Activated naive CD4-positive, alpha-beta T cell treated with anti-CD3 and anti-CD28 coated beads, Interleukin-2, amount 50 U/mL, for 16 hours (primary cell): ENCODE measurements at regions not wholly inside any gene's neighbourhood (a gene's known extent, or its start where the extent isn't known, plus 50 kb on each side); places are given as distances from the start of the nearest gene placed in this dataset.
"Not testable (repeated sequence)": the region's sequence is repeated elsewhere in the genome, so short reads cannot be mapped to it uniquely, and the experiment has no call there.

Experiments
- DNase-seq: peaks from one replicate; pipeline ENCODE4 v3.0.0-alpha.2; 2020

DNA sequence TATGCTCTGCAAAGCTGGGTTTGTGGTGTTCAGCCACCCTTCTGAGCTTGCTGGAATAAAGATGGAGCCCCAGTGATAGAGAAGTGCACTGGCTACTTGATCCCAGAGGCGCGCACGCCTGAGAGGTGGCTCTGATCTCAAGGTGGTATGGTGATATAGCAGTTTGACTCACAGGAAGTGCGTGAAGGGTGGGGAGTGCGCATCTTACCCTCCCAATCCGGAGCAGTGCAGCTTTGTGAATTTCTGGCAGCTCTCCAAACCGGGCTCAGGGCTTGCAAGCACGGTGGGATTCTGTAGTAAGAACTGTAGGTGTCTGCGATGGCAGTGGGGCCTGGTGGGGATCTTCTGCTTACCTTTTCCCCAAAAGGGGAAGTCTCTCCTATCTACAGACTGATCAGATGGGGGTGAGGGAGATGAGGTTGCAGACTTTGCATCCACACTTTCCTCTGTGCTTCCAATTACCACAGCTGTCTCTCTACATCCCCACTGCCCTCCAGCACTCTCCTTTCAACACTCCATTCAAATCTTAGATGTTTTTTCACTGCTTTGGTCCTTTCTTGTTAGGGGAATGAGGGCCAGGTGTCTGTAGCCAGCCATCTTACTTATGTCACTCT, 197.4 kb upstream of the SLC38A2 start:
- DNase-seq = no peak

DNA sequence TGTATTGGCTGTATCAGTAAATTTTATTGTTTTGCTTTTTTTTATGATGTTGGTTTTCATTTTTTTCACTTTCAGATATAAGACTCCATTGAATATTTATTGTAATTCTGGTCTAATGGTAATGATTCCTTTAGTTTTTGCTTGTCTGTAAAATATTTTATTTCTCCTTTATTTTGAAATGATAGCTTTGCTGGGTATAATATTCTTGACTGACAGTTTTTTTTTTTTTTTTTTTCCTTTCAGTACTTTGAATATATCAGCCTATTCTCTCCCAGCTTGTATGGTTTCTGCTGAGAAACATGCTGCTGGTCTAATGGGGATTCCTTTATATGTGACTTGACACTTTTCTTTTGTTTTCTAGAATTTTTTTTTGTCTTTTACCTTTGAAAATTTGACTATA, 195.1 kb upstream of the SLC38A2 start:
- DNase-seq = no peak

DNA sequence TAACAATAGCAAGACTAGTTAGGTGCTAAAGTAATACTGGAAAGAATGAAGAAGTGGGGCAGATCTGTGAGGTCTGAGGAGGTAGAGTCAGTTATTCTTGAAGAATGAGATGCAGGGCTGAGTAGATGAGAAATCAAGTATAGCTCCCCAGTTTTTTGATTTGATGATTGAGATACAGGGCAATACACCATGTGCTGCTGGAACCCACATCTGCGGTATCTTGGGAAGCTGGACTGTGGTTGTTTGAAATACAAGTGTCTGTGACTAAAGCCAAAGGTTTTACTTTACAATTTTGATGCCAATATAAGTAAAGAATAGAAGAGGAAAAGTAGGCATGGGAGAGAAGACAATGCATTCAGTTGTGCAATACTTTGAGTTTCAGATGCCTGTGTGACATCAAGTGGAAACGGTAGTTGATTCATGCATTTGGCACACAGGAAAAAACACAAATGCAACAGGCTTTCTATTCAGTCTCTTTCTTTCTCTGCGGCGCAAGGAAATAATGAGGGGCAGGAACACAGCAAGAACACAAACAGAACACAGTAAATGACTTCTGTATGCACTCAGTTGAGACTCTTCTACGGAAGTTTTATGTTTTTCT, 190.2 kb upstream of the SLC38A2 start:
- no peak for DNase-seq

DNA sequence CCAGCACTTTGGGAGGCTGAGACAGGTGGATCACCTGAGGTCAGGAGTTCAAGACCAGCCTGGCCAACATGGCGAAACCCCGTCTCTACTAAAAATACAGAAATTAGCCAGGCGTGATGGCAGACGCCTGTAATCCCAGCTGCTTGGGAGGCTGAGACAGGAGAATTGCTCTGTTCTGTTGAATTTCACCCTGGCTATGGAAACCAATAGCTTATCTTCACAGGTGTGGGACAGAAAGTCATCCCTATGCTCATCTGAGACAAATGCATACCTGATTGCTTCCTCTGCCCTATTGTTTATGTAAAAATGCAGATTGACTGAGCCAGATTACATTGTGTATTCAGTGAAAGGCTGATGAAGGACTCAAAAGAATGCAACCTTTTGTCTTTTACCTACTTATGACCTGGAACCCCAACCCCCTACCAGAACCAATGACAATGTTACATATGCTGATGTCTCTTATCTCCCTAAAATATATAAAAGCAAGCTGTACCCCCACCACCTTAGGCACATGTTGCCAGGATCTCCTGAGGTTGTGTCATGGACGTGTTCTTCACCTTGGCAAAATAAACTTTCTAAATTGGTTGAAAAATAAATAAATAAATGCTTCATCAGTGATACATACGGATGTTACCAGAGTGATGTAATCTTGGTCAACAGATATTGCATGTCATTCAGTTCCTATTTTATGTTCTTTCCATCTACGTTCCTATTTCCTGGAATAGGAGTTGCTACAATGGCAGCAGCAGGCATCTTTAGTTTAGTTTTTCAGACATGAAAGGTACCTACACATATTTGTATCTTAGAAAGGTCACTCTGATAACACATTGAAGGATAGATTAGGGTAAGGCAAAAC, 189.4 kb upstream of the SLC38A2 start:
- DNase-seq = not testable (repeated sequence)

DNA sequence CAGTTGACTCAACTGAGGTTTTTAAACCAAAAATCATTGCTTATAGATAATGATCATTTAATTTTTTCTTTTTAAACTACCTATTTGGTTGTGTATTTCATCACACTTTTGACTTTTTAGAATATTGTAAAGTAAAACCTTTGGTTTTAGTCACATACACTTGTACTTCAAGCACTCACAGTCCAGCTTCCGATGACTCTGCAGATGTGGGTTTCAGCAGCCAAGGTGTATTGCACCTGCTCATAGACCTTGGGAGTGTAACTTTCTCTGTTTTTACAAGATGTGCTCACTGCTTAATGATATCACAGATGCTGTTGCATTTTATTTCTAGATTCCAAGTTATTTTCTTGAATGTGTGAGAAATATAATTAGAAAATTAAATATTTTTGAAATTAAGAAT, 188.3 kb upstream of the SLC38A2 start:
- DNase-seq = no peak

DNA sequence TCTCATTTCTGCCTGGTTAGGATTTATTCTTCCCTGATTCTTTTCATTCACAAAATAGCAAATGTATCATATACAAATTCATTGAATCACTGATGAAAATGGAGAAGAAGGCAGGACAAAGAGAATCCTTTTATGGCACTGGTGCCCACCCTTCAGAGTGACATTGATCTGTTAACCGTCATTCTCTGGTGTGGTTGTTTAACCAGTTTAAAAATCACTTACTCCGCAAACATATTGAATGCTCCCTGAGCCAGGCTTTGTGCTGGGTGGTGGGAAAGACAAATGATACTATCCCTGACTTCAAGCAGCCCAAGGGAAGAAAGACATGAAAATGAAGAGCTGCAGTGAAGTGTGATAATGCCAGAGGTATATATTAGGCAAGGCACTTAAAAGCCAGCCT, 187.5 kb upstream of the SLC38A2 start:
- no peak for DNase-seq

GRCh38 chr12:46559311-46559710, 186.7 kb upstream of the SLC38A2 start:
- DNase-seq = no peak

DNA sequence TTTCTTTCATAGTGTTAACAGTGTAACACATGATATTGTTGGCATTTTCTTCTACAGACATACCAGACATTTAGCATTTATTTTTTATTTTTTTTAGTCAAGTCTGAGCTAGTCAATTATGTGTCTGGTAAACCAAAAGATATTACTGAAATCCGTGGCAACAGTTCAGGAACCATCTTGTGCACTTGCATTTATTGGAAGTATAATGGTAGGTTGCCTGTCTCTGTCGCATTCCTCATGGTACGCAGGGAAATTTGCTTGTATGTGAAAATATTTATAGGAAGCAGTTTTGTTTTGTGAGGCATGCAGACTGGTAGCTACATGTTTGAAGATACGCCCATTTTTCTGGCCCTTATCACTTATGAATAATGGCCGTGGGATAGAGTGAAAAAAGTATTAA, 186.1 kb upstream of the SLC38A2 start:
- DNase-seq = no peak

GRCh38 chr12:46557539-46558373, 185.2 kb upstream of the SLC38A2 start:
- DNase-seq = no peak

DNA sequence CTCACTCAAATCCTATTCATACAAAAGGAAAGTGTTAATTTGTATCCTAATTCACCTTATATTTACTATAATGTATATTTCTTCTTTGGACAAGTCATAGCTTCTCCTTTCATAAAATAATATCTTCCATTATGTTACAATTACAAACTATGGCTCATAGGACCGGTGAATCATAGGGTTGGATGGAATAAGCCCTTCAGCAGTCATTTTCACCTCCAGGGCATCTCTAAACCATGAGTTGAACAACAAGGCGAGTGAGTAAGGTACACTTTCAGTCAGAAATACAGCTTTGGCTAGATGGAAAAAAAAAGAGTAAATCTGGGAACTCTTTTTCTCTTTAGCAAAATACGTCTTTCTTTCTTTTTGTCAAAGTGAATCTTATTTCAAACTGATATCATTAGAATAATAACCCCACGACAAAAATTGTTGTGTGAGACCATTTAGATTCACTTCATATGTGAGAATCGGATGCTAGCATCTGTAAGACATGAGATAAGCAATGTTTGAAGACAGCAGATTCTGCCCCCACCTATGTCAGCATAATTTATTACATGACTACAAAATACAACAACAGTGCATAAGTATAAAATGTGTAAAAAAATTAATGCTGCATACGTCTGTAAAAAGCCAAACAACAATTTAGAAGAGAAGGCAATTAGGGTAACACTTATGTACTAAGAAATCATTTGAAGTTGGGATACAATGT, 184.4 kb upstream of the SLC38A2 start:
- DNase-seq = no peak

DNA sequence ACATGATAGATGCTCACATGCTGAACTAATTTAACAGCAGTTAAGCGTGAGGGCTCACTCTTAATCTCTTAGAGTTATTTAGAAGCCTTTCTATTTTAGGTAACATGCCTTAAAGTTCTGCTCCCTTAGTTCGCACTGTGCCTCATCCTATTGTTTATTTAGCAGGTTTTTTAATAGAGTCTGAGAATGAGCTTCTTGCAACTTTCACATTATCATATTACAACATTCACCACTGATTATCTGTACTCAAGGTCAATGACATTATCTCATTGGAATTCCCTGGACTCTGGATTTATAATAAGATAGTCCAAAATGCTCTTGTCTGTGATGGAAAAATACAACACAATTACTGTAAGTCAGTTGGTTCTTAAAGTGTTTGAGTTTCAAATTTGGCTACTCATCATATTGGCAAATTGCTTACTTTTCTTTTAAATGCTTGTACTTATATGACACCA, 183.6 kb upstream of the SLC38A2 start:
- no peak for DNase-seq

GRCh38 chr12:46555406-46555852, 182.9 kb upstream of the SLC38A2 start:
- no peak for DNase-seq

DNA sequence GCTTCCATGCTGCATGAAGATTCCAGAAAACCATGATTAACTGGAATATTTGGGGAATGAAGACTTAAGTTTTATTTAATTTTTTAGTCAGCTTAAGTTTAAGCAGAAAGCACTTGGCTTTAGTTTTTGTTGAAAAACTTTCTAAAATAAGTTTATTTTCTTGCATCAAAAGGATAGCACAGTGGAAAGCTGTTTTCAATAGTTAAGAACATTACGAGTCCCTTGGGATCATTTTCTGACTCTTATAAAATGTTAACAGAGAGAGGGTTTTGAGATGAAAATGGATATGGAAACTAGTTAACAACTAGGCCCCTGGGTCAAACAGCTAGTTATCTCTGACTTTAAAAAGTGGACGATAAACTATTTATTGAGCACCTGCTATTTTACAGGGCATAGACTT, 181.9 kb upstream of the SLC38A2 start:
- DNase-seq = no peak

DNA sequence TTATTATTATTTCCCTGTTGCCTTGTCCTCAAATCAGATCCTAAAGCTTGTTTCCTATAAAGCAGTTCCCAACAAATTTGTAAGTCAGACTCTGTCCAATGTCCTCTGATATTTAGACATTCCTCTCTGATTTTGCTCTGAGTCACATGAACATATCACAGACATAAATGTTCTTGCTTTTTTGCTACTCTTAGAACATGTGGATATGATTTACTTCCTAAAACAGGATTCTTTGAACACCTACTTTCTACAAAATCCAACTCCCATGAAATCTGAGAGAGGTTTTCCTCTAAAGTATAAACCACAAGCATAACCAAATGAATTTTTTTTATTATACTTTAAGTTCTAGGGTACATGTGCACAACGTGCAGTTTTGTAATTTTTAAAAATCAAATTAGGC, 181.3 kb upstream of the SLC38A2 start:
- DNase-seq = no peak

DNA sequence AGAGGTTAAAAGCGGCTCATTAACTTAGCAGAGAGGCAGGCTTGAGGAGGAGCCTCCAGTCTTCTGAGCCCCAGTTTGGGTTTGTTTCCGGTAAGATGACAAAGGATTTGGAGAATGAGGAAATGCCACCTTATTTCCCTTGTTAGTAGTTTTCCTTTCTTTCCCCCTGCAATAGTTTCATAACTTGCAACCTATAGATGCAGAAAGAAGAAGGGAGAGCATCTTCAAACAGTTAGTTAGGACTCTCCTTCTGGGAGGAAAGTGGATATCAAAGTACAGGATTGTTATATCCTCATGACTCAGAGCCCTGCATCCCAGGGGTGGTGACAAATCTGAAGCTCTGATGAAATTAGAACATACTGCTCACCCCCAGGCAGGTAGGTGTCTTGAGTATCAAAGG, 180.7 kb upstream of the SLC38A2 start:
- DNase-seq = no peak

- no peak for DNase-seq
Observed at GRCh38 chr12:46550266-46550879, 177.8 kb upstream of the SLC38A2 start.

DNA sequence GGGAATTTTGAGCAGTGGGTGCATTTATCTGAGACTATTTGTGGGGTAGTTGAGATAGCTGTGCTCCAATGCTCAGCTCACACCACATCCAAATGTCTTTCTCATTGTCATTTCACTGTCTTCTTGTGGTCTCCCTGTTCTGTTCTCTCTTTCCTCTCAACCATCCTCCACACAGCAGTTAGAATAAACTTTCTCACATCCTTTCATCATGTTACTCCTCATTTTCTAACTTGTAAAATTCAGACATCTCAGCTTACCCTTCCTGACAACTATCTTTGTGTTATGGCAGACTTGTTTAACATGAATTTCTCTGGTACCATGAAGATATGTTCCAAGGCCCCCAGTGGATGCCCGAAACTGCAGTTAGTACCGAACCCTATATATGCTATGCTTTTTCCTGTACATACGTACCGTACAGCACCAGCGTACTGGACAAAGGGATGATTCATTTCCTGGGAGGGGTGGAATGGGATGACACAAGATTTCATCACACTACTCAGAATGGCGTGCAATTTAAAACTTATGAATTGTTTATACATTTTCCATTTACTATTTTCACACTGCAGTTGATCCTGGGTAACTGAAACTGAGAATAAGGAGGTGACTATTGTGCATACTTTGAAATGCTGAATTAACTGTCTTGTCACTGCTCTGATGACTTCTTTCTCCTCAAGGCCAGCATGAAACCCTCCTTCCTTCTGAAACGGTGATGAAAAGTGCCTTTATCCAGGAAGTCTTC, 177.1 kb upstream of the SLC38A2 start:
- peak; percentile 48 for DNase-seq

GRCh38 chr12:46548605-46549071, 176.1 kb upstream of the SLC38A2 start:
- no peak for DNase-seq

DNA sequence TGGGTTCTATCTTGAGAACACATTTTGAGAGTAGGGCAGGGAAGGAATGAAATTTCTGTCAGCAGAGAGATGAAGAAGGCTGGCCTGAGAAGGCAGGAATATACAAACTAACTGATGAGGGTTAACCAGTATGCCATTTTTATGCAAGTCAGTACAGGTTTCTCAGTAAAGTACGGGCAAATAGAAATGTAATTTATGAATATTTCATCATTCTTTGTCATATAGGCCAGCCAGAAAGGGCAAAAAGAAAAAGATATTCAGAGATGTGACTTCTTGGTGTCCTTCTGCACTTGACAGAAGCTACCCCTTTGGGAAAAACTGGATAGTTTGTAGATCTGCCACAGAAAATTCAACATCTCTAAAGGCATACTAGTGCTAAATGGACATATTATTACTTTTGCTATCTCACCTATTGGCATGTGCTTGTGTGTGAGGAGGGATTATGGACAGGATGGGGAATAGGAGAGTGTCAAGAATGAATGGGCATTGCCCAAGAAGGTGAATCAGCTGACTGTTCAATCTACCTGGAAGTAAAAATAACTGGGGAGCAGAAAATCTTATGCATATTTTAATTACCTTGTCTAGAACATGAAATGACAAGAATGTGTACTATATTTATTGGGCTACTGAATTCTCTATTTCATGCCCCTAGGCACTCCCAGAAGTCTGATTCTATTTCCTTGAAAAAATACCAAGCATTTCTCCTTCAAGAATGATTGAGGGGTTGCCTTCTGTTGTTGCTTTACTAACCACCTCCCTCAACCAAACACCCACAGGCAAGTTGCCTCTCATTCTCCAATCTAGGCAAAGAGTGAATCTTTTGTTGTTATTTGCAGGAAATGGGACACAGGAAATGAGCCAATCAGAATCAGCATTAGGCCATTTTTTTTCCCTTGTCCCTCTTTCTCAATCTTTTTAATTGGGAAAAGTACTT, 175.1 kb upstream of the SLC38A2 start:
- no peak for DNase-seq
